Breast epithelium (tissue), 4 donors: ENCODE measurements at regions not wholly inside any gene's neighbourhood (a gene's known extent, or its start where the extent isn't known, plus 50 kb on each side); places are given as distances from the start of the nearest gene placed in this dataset.

Experiments
- DNase-seq, 2 donors: peaks; one replicate each; pipeline ENCODE4 v3.0.0-alpha.2; 2019; ENCODE audit warnings: low spot score in 2 of 2
- H3K27ac ChIP-seq, 2 donors: fragments of 200-600 bp; sonication (generic) in 1 of 2; one replicate each; pipeline ENCODE4 v1.5.1; 2016 to 2019; ENCODE audit warnings: mild to moderate bottlenecking in 1 of 2
- H3K27me3 ChIP-seq, 2 donors: fragments of 200-600 bp; sonication (generic) in 1 of 2; one replicate each; pipeline versions ENCODE4 v1.5.1 to v1.6.0; 2017 to 2019; ENCODE audit warnings: control low read depth in 1 of 2, mild to moderate bottlenecking in 1 of 2
- H3K36me3 ChIP-seq: fragments of 200-600 bp; one replicate; pipeline ENCODE4 v1.5.1; 2019
- H3K4me1 ChIP-seq, 2 donors: fragments of 200-600 bp; sonication (generic); one replicate each; pipeline ENCODE4 v1.5.1; 2016 to 2019; ENCODE audit warnings: control low read depth in 1 of 2
- H3K4me3 ChIP-seq, 3 donors: fragments of 200-600 bp; sonication (generic); 1 replicate in 2 of 3; 2 replicates in 1 of 3; pipeline ENCODE4 v1.5.1; 2016 to 2019; ENCODE audit warnings: mild to moderate bottlenecking in 3 of 3, moderate library complexity in 2 of 3
- H3K9me3 ChIP-seq, 2 donors: fragments of 200-600 bp; sonication (generic) in 1 of 2; one replicate each; pipeline ENCODE4 v1.5.1; 2016 to 2019; ENCODE audit warnings: control low read depth in 1 of 2
- CTCF ChIP-seq, 3 donors: fragments of 450-650 bp; IDR thresholded peaks; one replicate each; pipeline ENCODE4 v1.5.1; 2016 to 2017; ENCODE audit warnings: antibody characterized with exemption in 3 of 3, mild to moderate bottlenecking in 3 of 3, moderate library complexity in 3 of 3
- POLR2A ChIP-seq: fragments of 450-650 bp; IDR thresholded peaks from one replicate; pipeline ENCODE4 v1.6.1; 2016; ENCODE audit warnings: antibody characterized with exemption, mild to moderate bottlenecking, moderate library complexity
- POLR2AphosphoS5 ChIP-seq, 3 donors: sonication (generic); formaldehyde crosslinking; IDR thresholded peaks; one replicate each; pipeline ENCODE4 v1.6.1; 2017; ENCODE audit warnings: antibody characterized with exemption in 3 of 3
- intact Hi-C: fragments of 100-400 bp; cut with DNase I; formaldehyde crosslinking; loops from one replicate; pipeline ENCODE4 v1.15.1; 2023; ENCODE audit warnings: low total_unique reads

DNA sequence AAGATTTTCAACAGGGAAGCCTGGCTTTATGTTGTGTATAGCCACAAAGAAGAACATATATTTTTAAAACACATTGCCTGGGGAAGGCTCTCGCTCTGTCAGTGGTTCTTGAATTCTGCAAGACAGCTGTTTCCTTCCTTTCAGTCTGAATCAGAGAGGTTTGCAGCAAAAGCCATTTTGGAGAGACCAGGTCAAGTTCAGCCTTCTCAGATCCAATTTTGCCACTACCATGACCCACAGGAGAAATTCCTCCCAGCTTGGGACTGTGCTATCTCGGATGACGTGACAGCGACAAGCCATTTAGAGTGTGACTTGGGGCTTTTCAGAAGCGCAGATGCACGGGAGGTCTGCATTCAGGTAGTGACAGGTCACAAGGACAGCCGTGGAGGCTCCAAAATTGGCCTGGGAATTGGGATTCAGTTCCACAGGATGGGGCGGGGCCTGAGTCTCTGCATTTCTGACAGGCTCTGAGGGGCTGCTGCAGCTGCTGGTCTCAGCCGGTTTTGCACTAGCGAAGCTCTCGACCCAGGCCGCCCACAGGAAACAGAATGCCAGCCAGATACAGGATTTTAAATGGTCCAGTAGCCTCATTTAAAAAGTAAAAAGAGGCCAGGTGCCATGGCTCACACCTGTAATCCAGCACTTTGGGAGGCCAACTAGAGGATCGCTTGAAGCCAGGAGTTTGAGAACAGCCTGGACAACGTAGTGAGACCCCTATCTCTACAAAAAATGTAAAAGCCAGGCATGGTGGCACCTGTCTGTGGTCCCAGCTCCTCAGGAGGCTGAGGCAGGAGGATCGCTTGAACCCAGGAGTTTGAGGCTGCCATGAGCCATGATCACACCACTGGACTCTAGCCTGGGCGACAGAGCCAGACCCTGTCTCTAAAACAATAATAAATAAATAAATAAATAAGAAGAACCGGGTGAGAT is 196.6 kb upstream of the CIBAR2 start:
- H3K36me3 ChIP-seq = no peaks in the 10 kb centered on the region
- H3K9me3 ChIP-seq = no peaks in the 10 kb centered on the region
- peak overlapping the region in 1 of 2 donors; percentile 77 for H3K27ac ChIP-seq
- no peak overlapping the region for H3K4me3 ChIP-seq
- H3K27me3 ChIP-seq = no peaks in the 10 kb centered on the region
- peaks cover 0 to 21% of the 10 kb centered on the region in 2 donors for H3K4me1 ChIP-seq
- no peak for TF ChIP-seq CTCF (IDR thresholded peaks at IDR 0.05)
- TF ChIP-seq POLR2A = no peak
- no peak for TF ChIP-seq POLR2AphosphoS5 (IDR thresholded peaks at IDR 0.05)
- intact Hi-C loops = no loop called here
- no peak for DNase-seq

DNA sequence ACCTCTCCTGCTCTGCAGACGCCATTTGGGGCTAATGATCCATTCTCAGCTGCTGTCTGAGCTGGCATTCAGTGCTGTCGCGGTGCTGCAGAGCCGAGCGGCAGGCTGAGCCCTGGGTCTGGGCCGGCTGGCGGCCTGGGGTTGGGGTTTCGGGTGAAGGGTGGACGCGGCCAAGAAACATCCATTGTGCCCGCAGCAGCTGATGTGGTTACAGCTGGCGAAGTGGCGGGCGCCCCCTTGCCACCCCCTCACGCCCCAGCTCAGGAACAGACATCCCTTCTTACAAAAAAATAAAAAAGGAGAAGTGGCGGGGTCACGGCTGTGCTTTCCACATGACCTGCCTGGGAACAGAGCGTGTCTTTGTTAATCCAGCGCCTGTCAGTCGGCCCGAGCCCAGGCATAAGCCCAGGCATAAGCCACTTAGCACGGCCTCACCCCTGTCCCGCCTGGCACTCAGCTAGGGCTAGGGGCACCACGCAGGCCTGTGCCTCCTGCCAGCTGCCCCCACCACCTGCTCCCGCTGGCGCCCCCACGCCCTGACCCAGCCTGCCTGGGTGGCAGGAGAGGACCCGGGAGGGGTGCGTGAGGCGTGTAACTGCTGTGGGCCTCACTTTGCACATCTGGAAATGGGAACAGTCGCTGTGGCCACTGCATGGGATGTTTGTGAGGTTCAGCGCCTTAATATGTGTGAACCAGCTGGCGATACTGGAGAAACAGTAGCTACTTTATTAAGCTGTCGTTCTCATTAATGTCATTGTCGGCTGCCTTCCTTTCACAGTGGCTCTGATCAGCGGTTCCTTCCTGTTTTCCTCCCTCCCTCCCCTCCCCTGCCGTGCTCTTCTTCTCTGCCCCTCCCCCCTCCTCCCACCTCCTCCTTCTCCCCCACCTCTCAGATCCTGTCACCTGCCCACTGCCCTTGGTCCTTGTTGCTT is 197.7 kb upstream of the CIBAR2 start:
- intact Hi-C loops = no loop called here
- Histone ChIP-seq H3K9me3 (no peaks in the 10 kb centered on the region), H3K4me3 (no peak overlapping the region), H3K27me3 (no peaks in the 10 kb centered on the region), H3K36me3 (no peaks in the 10 kb centered on the region), H3K4me1 (peaks cover 0 to 22% of the 10 kb centered on the region in 2 donors), H3K27ac (peak overlapping the region; percentile 46 to 77)
- TF ChIP-seq POLR2A = no peak
- TF ChIP-seq POLR2AphosphoS5 (IDR thresholded peaks at IDR 0.05) = peak in 1 of 3 donors; percentile 27
- no peak for TF ChIP-seq CTCF (IDR thresholded peaks at IDR 0.05)
- peak in 1 of 2 donors; percentile 59 for DNase-seq

GRCh38 chr16:85310868-85311585 is 198.8 kb upstream of the CIBAR2 start:
- intact Hi-C loops = no loop called here
- TF ChIP-seq CTCF (IDR thresholded peaks at IDR 0.05) = no peak
- TF ChIP-seq POLR2AphosphoS5 (IDR thresholded peaks at IDR 0.05) = no peak
- no peak for TF ChIP-seq POLR2A
- no peak for DNase-seq
- Histone ChIP-seq H3K4me3 (no peak overlapping the region), H3K9me3 (no peaks in the 10 kb centered on the region), H3K27me3 (no peaks in the 10 kb centered on the region), H3K4me1 (peaks cover 0 to 22% of the 10 kb centered on the region in 2 donors), H3K36me3 (no peaks in the 10 kb centered on the region), H3K27ac (peak overlapping the region in 1 of 2 donors; percentile 1)

GRCh38 chr16:85311741-85312140 is 199.5 kb upstream of the CIBAR2 start:
- intact Hi-C loops = no loop called here

More at GRCh38 chr16:85311741-85312140, 199.5 kb upstream of the CIBAR2 start:
- H3K9me3 ChIP-seq = no peaks in the 10 kb centered on the region
- peaks cover 0 to 20% of the 10 kb centered on the region in 2 donors for H3K4me1 ChIP-seq
- DNase-seq = no peak
- no peaks in the 10 kb centered on the region for H3K36me3 ChIP-seq
- H3K4me3 ChIP-seq = no peak overlapping the region
- H3K27me3 ChIP-seq = no peaks in the 10 kb centered on the region
- TF ChIP-seq POLR2AphosphoS5 (IDR thresholded peaks at IDR 0.05) (no peak), CTCF (IDR thresholded peaks at IDR 0.05) (no peak), POLR2A (no peak)
- no peak overlapping the region for H3K27ac ChIP-seq
